ENCODE measurements at regions not wholly inside any gene's neighbourhood (a gene's known extent, or its start where the extent isn't known, plus 50 kb on each side); places are given as distances from the start of the nearest gene placed in this dataset.

DNA sequence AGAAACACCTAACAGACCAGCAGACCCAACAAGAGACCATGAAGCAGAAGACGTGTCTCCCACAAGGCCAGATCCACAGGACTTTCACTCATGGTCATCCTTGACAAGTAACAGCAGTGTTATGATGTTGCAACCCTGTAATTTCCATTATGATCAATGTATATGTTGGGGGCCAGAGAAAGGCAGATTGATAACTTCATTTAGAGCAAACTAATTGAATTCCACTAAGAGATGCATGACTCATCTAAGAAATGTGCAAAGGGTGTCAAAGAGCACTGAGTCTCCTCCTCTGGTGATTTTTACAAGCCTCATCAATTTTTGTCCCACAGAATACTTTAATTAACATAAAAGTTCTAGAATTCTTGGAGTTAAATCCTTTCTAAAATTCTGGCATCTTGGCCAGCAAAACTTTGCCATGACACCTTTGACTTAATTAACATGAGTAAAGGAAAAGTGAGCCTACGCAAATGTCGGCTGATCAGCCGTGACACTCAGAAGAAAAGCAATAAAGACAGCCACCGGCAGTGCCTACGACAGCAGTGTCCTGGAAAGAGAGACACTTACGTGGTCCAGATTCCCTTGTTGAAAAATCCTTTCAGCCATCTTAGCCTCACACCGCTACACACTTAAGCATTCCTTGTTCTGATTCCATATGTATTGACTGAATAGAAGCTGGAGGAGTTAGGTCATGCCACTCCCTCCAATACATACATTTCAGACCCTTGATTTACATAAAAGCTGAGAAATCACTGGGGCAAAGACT is 370.2 kb upstream of the CCDC196 start:
- no peak for TF ChIP-seq CTCF (IDR thresholded peaks at IDR 0.05 in 8 of 11, conservative IDR thresholded peaks at IDR 0.05 in 3 of 11)
- no peak for TF ChIP-seq POLR2A (IDR thresholded peaks at IDR 0.05)
